Muscle of back (tissue), 3 donors: ENCODE measurements at regions not wholly inside any gene's neighbourhood (a gene's known extent, or its start where the extent isn't known, plus 50 kb on each side); places are given as distances from the start of the nearest gene placed in this dataset.
A peak's percentile ranks its signal among the peaks of the same experiment; 100 is the strongest.
"Not testable (repeated sequence)": the region's sequence is repeated elsewhere in the genome, so short reads cannot be mapped to it uniquely, and the experiment has no call there.

ENCODE experiments used
- DNase-seq, 3 donors: peaks; one replicate each; pipeline versions ENCODE4 v3.0.0 to v3.0.0-alpha.2; 2013

- peak in 1 of 3 donors; percentile 14 for DNase-seq
These were observed 521.0 kb upstream of the CHD1 start for GRCh38 chr5:99449786-99450185.

- DNase-seq = no peak
These were observed 517.0 kb upstream of the CHD1 start for GRCh38 chr5:99445805-99446204.

GRCh38 chr5:99441235-99441634, 512.4 kb upstream of the CHD1 start:
- no peak for DNase-seq

GRCh38 chr5:99438619-99439018, 509.8 kb upstream of the CHD1 start:
- DNase-seq = no peak

GRCh38 chr5:99437986-99438385, 509.2 kb upstream of the CHD1 start:
- DNase-seq = no peak

- not testable (repeated sequence) for DNase-seq
These were observed 494.6 kb upstream of the CHD1 start for GRCh38 chr5:99423396-99423795.

GRCh38 chr5:99418640-99419039, 489.8 kb upstream of the CHD1 start:
- not testable (repeated sequence) for DNase-seq

- not testable (repeated sequence) for DNase-seq
These were observed 481.6 kb upstream of the CHD1 start for GRCh38 chr5:99410386-99410785.

- DNase-seq = not testable (repeated sequence)
These were observed 476.0 kb upstream of the CHD1 start for GRCh38 chr5:99404764-99405302.

GRCh38 chr5:99400571-99400970, 471.8 kb upstream of the CHD1 start:
- not testable (repeated sequence) for DNase-seq

GRCh38 chr5:99398976-99399375, 470.2 kb upstream of the CHD1 start:
- DNase-seq = no peak

- no peak for DNase-seq
These were observed 457.7 kb upstream of the CHD1 start for GRCh38 chr5:99386406-99387077.

GRCh38 chr5:99379187-99379586, 450.4 kb upstream of the CHD1 start:
- no peak for DNase-seq

- no peak for DNase-seq
These were observed 449.6 kb upstream of the CHD1 start for GRCh38 chr5:99378443-99378842.

GRCh38 chr5:99369797-99370593, 441.2 kb upstream of the CHD1 start:
- DNase-seq = no peak

GRCh38 chr5:99368726-99369125, 439.9 kb upstream of the CHD1 start:
- DNase-seq = no peak

- no peak for DNase-seq
These were observed 427.1 kb upstream of the CHD1 start for GRCh38 chr5:99355881-99356280.

- no peak for DNase-seq
These were observed 421.0 kb upstream of the CHD1 start for GRCh38 chr5:99349787-99350186.

GRCh38 chr5:99348597-99348996, 419.8 kb upstream of the CHD1 start:
- DNase-seq = no peak

- DNase-seq = not testable (repeated sequence)
These were observed 411.0 kb upstream of the CHD1 start for GRCh38 chr5:99339758-99340157.

GRCh38 chr5:99334936-99335335, 406.1 kb upstream of the CHD1 start:
- DNase-seq = no peak

- peak; percentile 7 to 19 (median 18) for DNase-seq
These were observed 402.3 kb upstream of the CHD1 start for GRCh38 chr5:99331061-99331460.

GRCh38 chr5:99320436-99320835, 391.6 kb upstream of the CHD1 start:
- peak in 1 of 3 donors; percentile 6 for DNase-seq
